Peyer's patch (tissue), 4 donors: ENCODE measurements at regions not wholly inside any gene's neighbourhood (a gene's known extent, or its start where the extent isn't known, plus 50 kb on each side); places are given as distances from the start of the nearest gene placed in this dataset.

Experiments used
- POLR2A ChIP-seq, 2 donors: fragments of 450-650 bp; IDR thresholded peaks; one replicate each; pipeline ENCODE4 v1.5.1; 2017; ENCODE audit warnings: antibody characterized with exemption in 2 of 2, mild to moderate bottlenecking in 2 of 2, moderate library complexity in 2 of 2
- TF ChIP-seq, protein P1 (sequence below), 6 experiments: fragments of 450-650 bp in 4 of 6; fragments of 200-600 bp in 2 of 6; sonication (generic) in 1 of 6; IDR thresholded peaks; one replicate each; pipeline ENCODE4 v1.5.1; 2017 to 2019; ENCODE audit warnings: antibody characterized with exemption in 6 of 6, mild to moderate bottlenecking in 3 of 6, moderate library complexity in 1 of 6

DNA sequence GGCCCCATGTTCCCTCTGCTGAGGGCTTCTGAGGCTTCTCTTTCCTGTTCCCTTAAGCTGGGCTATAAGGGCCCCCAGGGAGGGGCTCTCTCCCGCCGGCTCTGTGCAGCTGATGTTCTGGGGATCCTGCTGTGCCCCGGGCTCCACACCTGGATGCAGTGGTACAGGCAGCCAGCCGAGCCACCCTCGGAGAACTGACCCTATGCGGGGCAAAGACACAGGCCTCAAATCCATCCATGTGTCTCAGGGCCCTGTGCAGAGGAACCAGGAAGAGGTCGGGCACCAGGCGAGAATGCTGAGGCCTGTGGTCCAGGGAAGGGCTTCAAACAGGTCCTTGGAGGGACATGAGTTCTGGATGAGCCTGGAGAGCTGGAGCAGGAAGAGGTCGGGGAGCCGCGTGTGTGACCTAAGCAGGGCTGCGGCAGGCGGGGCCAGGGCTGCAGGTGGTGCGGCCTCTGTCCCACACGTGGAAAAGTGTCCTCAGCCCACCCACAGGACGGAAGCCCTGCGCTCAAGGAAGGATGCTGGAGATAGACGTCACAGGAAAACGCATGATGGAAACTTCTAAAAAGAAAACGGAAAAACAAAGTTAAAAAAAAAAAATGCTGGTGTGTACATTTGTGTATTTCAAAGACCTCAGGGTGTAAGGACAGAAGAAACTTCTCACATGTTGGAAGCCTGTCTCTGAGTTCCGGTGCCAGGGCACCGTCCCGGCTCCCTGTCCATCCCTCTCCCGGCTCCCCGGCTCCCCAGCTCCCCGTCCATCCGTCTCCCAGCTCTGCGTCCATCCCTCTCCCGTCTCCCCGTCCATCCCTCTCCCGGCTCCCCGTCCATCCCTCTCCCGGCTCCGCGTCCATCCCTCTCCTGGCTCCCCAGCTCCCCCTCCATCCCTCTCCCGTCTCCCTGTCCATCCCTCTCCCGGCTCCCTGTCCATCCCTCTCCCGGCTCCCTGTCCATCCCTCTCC lies 1149.2 kb downstream of the BRD1 start:
- TF ChIP-seq, protein P1, sequence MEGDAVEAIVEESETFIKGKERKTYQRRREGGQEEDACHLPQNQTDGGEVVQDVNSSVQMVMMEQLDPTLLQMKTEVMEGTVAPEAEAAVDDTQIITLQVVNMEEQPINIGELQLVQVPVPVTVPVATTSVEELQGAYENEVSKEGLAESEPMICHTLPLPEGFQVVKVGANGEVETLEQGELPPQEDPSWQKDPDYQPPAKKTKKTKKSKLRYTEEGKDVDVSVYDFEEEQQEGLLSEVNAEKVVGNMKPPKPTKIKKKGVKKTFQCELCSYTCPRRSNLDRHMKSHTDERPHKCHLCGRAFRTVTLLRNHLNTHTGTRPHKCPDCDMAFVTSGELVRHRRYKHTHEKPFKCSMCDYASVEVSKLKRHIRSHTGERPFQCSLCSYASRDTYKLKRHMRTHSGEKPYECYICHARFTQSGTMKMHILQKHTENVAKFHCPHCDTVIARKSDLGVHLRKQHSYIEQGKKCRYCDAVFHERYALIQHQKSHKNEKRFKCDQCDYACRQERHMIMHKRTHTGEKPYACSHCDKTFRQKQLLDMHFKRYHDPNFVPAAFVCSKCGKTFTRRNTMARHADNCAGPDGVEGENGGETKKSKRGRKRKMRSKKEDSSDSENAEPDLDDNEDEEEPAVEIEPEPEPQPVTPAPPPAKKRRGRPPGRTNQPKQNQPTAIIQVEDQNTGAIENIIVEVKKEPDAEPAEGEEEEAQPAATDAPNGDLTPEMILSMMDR (IDR thresholded peaks at IDR 0.05) = no peak
- no peak for TF ChIP-seq POLR2A (IDR thresholded peaks at IDR 0.05)
